H1 (cell line): ENCODE measurements at regions not wholly inside any gene's neighbourhood (a gene's known extent, or its start where the extent isn't known, plus 50 kb on each side); places are given as distances from the start of the nearest gene placed in this dataset.

Experiments used
- CHD7 ChIP-seq: fragments of 300-600 bp; sonication (generic); IDR thresholded peaks from 2 replicates; pipeline ENCODE4 v1.7.1; 2012; ENCODE audit warnings: low read length, moderate library complexity, mild to moderate bottlenecking, inconsistent platforms; ENCODE audit not compliant: insufficient replicate concordance
- EZH2 ChIP-seq: fragments of 200-600 bp; sonication (generic); IDR thresholded peaks from 2 replicates; pipeline ENCODE4 v1.7.1; 2012; ENCODE audit warnings: low read depth, mild to moderate bottlenecking, moderate library complexity, low read length, inconsistent platforms; ENCODE audit not compliant: severe bottlenecking
- SUZ12 ChIP-seq: fragments of 200-600 bp; sonication (generic); IDR thresholded peaks from 2 replicates; pipeline ENCODE4 v1.6.1; 2012; ENCODE audit warnings: mild to moderate bottlenecking, inconsistent platforms, low read length, moderate library complexity, mixed read lengths
- TF ChIP-seq, protein P1 (sequence below): IDR thresholded peaks from 2 replicates; pipeline ENCODE4 v1.6.1; 2012; ENCODE audit warnings: inconsistent platforms

GRCh38 chr12:94041850-94042249 is 106.5 kb upstream of the PLXNC1 start (continued):
- TF ChIP-seq SUZ12 = no peak
- no peak for TF ChIP-seq CHD7
- TF ChIP-seq EZH2 = no peak
- TF ChIP-seq, protein P1, sequence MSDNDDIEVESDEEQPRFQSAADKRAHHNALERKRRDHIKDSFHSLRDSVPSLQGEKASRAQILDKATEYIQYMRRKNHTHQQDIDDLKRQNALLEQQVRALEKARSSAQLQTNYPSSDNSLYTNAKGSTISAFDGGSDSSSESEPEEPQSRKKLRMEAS = no peak
